ENCODE measurements at regions not wholly inside any gene's neighbourhood (a gene's known extent, or its start where the extent isn't known, plus 50 kb on each side); places are given as distances from the start of the nearest gene placed in this dataset.

- TF ChIP-seq CTCF (IDR thresholded peaks at IDR 0.05) (no peak), POLR2A (IDR thresholded peaks at IDR 0.05) (no peak), POLR2AphosphoS5 (IDR thresholded peaks at IDR 0.05) (no peak), EP300 (IDR thresholded peaks at IDR 0.05; ENCODE audit: low read depth) (no peak)
These were observed 636.3 kb upstream of the TYRP1 start for GRCh38 chr9:12056874-12057273.

All from transverse colon (tissue), 4 donors.